Fibroblast of lung (primary cell): ENCODE measurements at regions not wholly inside any gene's neighbourhood (a gene's known extent, or its start where the extent isn't known, plus 50 kb on each side); places are given as distances from the start of the nearest gene placed in this dataset.

Experiments
- EZH2 ChIP-seq: IDR thresholded peaks from 2 replicates; pipeline ENCODE4 v1.5.1; 2012; ENCODE audit warnings: low read length, control low read depth, mild to moderate bottlenecking; ENCODE audit errors: missing control alignments
- TF ChIP-seq, protein P1 (sequence below), 2 donors: IDR thresholded peaks in 1 of 2; conservative IDR thresholded peaks in 1 of 2; 1 replicate in 1 of 2; 2 replicates in 1 of 2; pipeline ENCODE4 v1.5.1; 2011 to 2012; ENCODE audit warnings: low read length in 2 of 2, control low read depth in 1 of 2, inconsistent platforms in 1 of 2, low read depth in 1 of 2, mild to moderate bottlenecking in 1 of 2

DNA sequence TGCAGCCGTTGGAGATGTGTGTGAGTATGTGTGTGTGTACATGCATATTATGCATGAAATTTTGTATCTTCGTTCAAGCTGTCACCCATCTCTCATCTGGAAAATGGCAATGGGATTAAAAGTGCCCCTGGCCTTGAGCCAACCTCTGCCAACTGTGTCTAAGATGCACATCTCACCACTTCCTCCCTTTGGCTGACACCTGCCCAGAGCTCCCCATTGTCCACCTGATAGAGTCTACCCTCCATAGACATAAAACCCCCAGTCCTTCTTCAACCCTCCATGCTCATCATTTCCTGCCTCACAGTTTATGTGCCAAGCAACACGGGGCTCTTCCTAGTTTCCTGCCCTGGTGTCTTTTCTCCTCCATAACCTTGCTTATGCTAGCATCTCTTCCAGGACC lies 187.5 kb upstream of the HES1 start:
- TF ChIP-seq, protein P1, sequence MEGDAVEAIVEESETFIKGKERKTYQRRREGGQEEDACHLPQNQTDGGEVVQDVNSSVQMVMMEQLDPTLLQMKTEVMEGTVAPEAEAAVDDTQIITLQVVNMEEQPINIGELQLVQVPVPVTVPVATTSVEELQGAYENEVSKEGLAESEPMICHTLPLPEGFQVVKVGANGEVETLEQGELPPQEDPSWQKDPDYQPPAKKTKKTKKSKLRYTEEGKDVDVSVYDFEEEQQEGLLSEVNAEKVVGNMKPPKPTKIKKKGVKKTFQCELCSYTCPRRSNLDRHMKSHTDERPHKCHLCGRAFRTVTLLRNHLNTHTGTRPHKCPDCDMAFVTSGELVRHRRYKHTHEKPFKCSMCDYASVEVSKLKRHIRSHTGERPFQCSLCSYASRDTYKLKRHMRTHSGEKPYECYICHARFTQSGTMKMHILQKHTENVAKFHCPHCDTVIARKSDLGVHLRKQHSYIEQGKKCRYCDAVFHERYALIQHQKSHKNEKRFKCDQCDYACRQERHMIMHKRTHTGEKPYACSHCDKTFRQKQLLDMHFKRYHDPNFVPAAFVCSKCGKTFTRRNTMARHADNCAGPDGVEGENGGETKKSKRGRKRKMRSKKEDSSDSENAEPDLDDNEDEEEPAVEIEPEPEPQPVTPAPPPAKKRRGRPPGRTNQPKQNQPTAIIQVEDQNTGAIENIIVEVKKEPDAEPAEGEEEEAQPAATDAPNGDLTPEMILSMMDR (conservative IDR thresholded peaks at IDR 0.05 in 1 of 2, IDR thresholded peaks at IDR 0.05 in 1 of 2; ENCODE audit: low read depth in 1 of 2, low read length in 2 of 2), result no peak
- TF ChIP-seq EZH2, result no peak
